H1 (cell line): ENCODE measurements at regions not wholly inside any gene's neighbourhood (a gene's known extent, or its start where the extent isn't known, plus 50 kb on each side); places are given as distances from the start of the nearest gene placed in this dataset.

Experiments used
- CTCF ChIA-PET: fragments of 300-600 bp; sonication (Branson Sonifier 250); formaldehyde crosslinking; loops from one replicate; lab custom pipeline; 2021; ENCODE audit not compliant: partially characterized antibody; lab: Charles Lee
- POLR2A ChIA-PET: fragments of 300-600 bp; sonication (Branson Sonifier 250); formaldehyde crosslinking; loops from one replicate; lab custom pipeline; 2021; ENCODE audit warnings: inconsistent platforms; ENCODE audit not compliant: partially characterized antibody; lab: Charles Lee
- DNase-seq, 2 experiments: peaks; one replicate each; pipeline versions ENCODE4 v3.0.0 to v3.0.0-alpha.2; 2010 to 2022; ENCODE audit warnings: low spot score in 2 of 2, low read depth in 1 of 2, mixed read lengths in 1 of 2
- FAIRE-seq: peaks from 2 replicates; lab custom pipeline; 2011; peaks lifted over from hg19 to GRCh38; lab: Jason Lieb, UNC
- H2AFZ ChIP-seq: 2 replicates; pipeline ENCODE4 v1.8.1; 2012; ENCODE audit warnings: low read length, inconsistent platforms
- H2AK5ac ChIP-seq: 2 replicates; pipeline ENCODE4 v1.6.1; 2013; ENCODE audit warnings: low read depth, low read length
- H2BK120ac ChIP-seq: replicated peaks from 2 replicates; pipeline ENCODE3; 2013; ENCODE audit warnings: low read depth, low read length, inconsistent platforms
- H2BK12ac ChIP-seq: 2 replicates; pipeline ENCODE4 v1.6.1; 2013; ENCODE audit warnings: low read depth, low read length
- H2BK15ac ChIP-seq: 2 replicates; pipeline ENCODE4 v1.6.1; 2013; ENCODE audit warnings: low read length
- H2BK20ac ChIP-seq: 2 replicates; pipeline ENCODE4 v1.6.1; 2013; ENCODE audit warnings: low read length
- H2BK5ac ChIP-seq: 2 replicates; pipeline ENCODE4 v1.6.1; 2013; ENCODE audit warnings: low read depth, low read length
- H3K14ac ChIP-seq: 2 replicates; pipeline ENCODE4 v1.6.1; 2013; ENCODE audit warnings: inconsistent platforms; ENCODE audit not compliant: insufficient read length
- H3K18ac ChIP-seq: 2 replicates; pipeline ENCODE4 v1.6.1; 2013; ENCODE audit warnings: low read length; ENCODE audit errors: extremely low read depth
- H3K23ac ChIP-seq: 2 replicates; pipeline ENCODE4 v1.6.1; 2013; ENCODE audit warnings: inconsistent platforms; ENCODE audit not compliant: insufficient read length
- H3K23me2 ChIP-seq: 2 replicates; pipeline ENCODE4 v1.6.1; 2013; ENCODE audit warnings: low read depth, low read length
- H3K27ac ChIP-seq: 2 replicates; pipeline ENCODE4 v1.6.1; 2011; ENCODE audit warnings: low read depth, low read length, inconsistent platforms
- H3K27me3 ChIP-seq, 4 experiments: replicated peaks in 1 of 4; 1 replicate in 1 of 4; 2 replicates in 3 of 4; pipeline versions ENCODE4 v1.6.1 to v1.8.1; 2011 to 2013; ENCODE audit warnings: low read length in 3 of 4, mild to moderate bottlenecking in 3 of 4, inconsistent platforms in 2 of 4, mixed read lengths in 2 of 4, moderate library complexity in 1 of 4; ENCODE audit not compliant: control insufficient read depth in 3 of 4, insufficient read depth in 3 of 4; ENCODE audit errors: extremely low read depth in 1 of 4
- H3K36me3 ChIP-seq, 4 experiments: 2 replicates each; pipeline versions ENCODE4 v1.6.1 to v1.8.1; 2011 to 2013; ENCODE audit warnings: mild to moderate bottlenecking in 4 of 4, low read length in 3 of 4, moderate library complexity in 2 of 4, control low read depth in 1 of 4, inconsistent platforms in 1 of 4; ENCODE audit not compliant: insufficient read depth in 4 of 4, control insufficient read depth in 2 of 4
- H3K4ac ChIP-seq: replicated peaks from 2 replicates; pipeline ENCODE3; 2013; ENCODE audit warnings: low read length, low read depth, mixed read lengths, inconsistent platforms; ENCODE audit not compliant: insufficient read length
- H3K4me1 ChIP-seq, 4 experiments: replicated peaks in 1 of 4; 1 replicate in 1 of 4; 2 replicates in 3 of 4; pipeline versions ENCODE4 v1.6.1 to v1.8.1; 2011 to 2013; ENCODE audit warnings: low read length in 3 of 4, inconsistent platforms in 2 of 4, mixed read lengths in 1 of 4; ENCODE audit not compliant: insufficient read depth in 4 of 4, control insufficient read depth in 3 of 4
- H3K4me2 ChIP-seq, 2 experiments: 2 replicates each; pipeline versions ENCODE4 v1.6.1 to v1.8.1; 2011 to 2013; ENCODE audit warnings: low read depth in 2 of 2, low read length in 2 of 2, control low read depth in 1 of 2, inconsistent platforms in 1 of 2, mild to moderate bottlenecking in 1 of 2; ENCODE audit not compliant: insufficient read depth in 1 of 2
- H3K4me3 ChIP-seq, 4 experiments: fragments of 200-600, 300-600 bp in 1 of 4; sonication (generic), shearing (Covaris generic), sonication (Bioruptor Twin) in 1 of 4; 2 replicates each; pipeline versions ENCODE4 v1.5.1 to v1.8.1; 2011 to 2016; ENCODE audit warnings: low read length in 4 of 4, low read depth in 3 of 4, control low read depth in 2 of 4, inconsistent platforms in 2 of 4, mild to moderate bottlenecking in 2 of 4, mixed read lengths in 1 of 4, moderate library complexity in 1 of 4; ENCODE audit not compliant: insufficient read depth in 2 of 4; ENCODE audit errors: extremely low read depth in 1 of 4
- H3K56ac ChIP-seq: replicated peaks from 2 replicates; pipeline ENCODE3; 2013; ENCODE audit warnings: low read depth, mild to moderate bottlenecking, mixed read lengths, low read length, inconsistent platforms; ENCODE audit not compliant: insufficient read length
- H3K79me1 ChIP-seq: 2 replicates; pipeline ENCODE4 v1.6.1; 2013; ENCODE audit warnings: low read depth, low read length, control low read depth
- H3K79me2 ChIP-seq, 2 experiments: 2 replicates each; pipeline versions ENCODE4 v1.6.1 to v1.8.1; 2012 to 2013; ENCODE audit warnings: low read length in 2 of 2, mild to moderate bottlenecking in 2 of 2, inconsistent platforms in 1 of 2; ENCODE audit not compliant: insufficient read depth in 2 of 2, control insufficient read depth in 1 of 2
- H3K9ac ChIP-seq, 4 experiments: replicated peaks in 1 of 4; 1 replicate in 1 of 4; 2 replicates in 3 of 4; pipeline versions ENCODE4 v1.6.1 to v1.8.1; 2011 to 2013; ENCODE audit warnings: low read depth in 3 of 4, low read length in 3 of 4, control low read depth in 2 of 4, mild to moderate bottlenecking in 2 of 4, moderate library complexity in 2 of 4, inconsistent platforms in 1 of 4; ENCODE audit errors: extremely low read depth in 1 of 4
- H3K9me3 ChIP-seq, 2 experiments: 2 replicates each; pipeline versions ENCODE4 v1.6.1 to v1.8.1; 2012 to 2013; ENCODE audit warnings: mild to moderate bottlenecking in 2 of 2, moderate library complexity in 2 of 2, control low read depth in 1 of 2, inconsistent platforms in 1 of 2, low read depth in 1 of 2, low read length in 1 of 2, mixed read lengths in 1 of 2; ENCODE audit not compliant: insufficient read depth in 2 of 2
- H4K20me1 ChIP-seq, 2 experiments: replicated peaks in 1 of 2; 2 replicates each; pipeline versions ENCODE3 to v1.8.1; 2011 to 2013; ENCODE audit warnings: inconsistent platforms in 2 of 2, low read length in 2 of 2, mild to moderate bottlenecking in 1 of 2; ENCODE audit not compliant: insufficient read depth in 2 of 2, control insufficient read depth in 1 of 2
- H4K5ac ChIP-seq: 2 replicates; pipeline ENCODE4 v1.6.1; 2013; ENCODE audit warnings: low read length, low read depth, mixed read lengths, inconsistent platforms; ENCODE audit not compliant: insufficient read length
- H4K8ac ChIP-seq: 2 replicates; pipeline ENCODE4 v1.8.0; 2013; ENCODE audit warnings: mild to moderate bottlenecking, moderate library complexity, low read length, inconsistent platforms; ENCODE audit not compliant: insufficient read depth; ENCODE audit errors: extremely low read depth
- H4K91ac ChIP-seq: replicated peaks from 2 replicates; pipeline ENCODE3; 2013; ENCODE audit warnings: low read length, mixed read lengths, inconsistent platforms; ENCODE audit not compliant: insufficient read length
- CTBP2 ChIP-seq: IDR thresholded peaks from 2 replicates; pipeline ENCODE4 v1.7.0; 2011; ENCODE audit warnings: borderline replicate concordance, mild to moderate bottlenecking, moderate library complexity, mixed read lengths, low read length; ENCODE audit not compliant: insufficient read depth, insufficient read length
- JUN ChIP-seq: IDR thresholded peaks from 2 replicates; pipeline ENCODE4 v1.6.1; 2011; ENCODE audit warnings: low read depth, mild to moderate bottlenecking, improper control_type of control experiment, low read length
- KDM5A ChIP-seq: fragments of 200-600 bp; IDR thresholded peaks from 2 replicates; pipeline ENCODE4 v1.7.1; 2012; ENCODE audit warnings: mild to moderate bottlenecking, low read length, inconsistent platforms, mixed read lengths
- NANOG ChIP-seq: IDR thresholded peaks from 2 replicates; pipeline ENCODE4 v1.6.1; 2011; ENCODE audit warnings: low read length, low read depth, mild to moderate bottlenecking, inconsistent platforms; ENCODE audit not compliant: insufficient read depth, poor library complexity, severe bottlenecking
- RAD21 ChIP-seq, 2 experiments: IDR thresholded peaks in 1 of 2; conservative IDR thresholded peaks in 1 of 2; 2 replicates each; pipeline ENCODE4 v1.6.1; 2011; ENCODE audit warnings: low read depth in 2 of 2, low read length in 2 of 2, improper control_type of control experiment in 1 of 2, inconsistent platforms in 1 of 2, mild to moderate bottlenecking in 1 of 2, moderate library complexity in 1 of 2
- YY1 ChIP-seq: IDR thresholded peaks from 2 replicates; pipeline ENCODE4 v1.6.1; 2011; ENCODE audit warnings: low read depth, mild to moderate bottlenecking, low read length
- ZNF274 ChIP-seq: IDR thresholded peaks from 2 replicates; pipeline ENCODE4 v1.7.0; 2012; ENCODE audit warnings: low read length, borderline replicate concordance; ENCODE audit errors: extremely low read depth
- WGBS, 2 experiments: shearing (Covaris generic) in 1 of 2; methylation state at CpG; one replicate each; pipeline versions ENCODE4 v1.1.6 to v1.1.7; 2013 to 2015; ENCODE audit warnings: low lambda C conversion rate in 2 of 2, mixed read lengths in 2 of 2, inconsistent platforms in 1 of 2, low coverage in 1 of 2, missing lambda C conversion rate in 1 of 2; ENCODE audit not compliant: insufficient replicate concordance in 2 of 2, insufficient coverage in 1 of 2, insufficient read length in 1 of 2; ENCODE audit errors: extremely low coverage in 1 of 2, missing lambda C conversion rate in 1 of 2; 5-methylcytosine and 5-hydroxymethylcytosine counted together

GRCh38 chr5:103780794-103781193, 218.2 kb upstream of the NUDT12 start:
- 98% methylated on average over 2 of the region's 2 CpGs; no CpG with 5 or more reads in 1 of the 2 experiments for WGBS, 2 experiments
- Histone ChIP-seq H2BK15ac (no peak overlapping the region), H3K79me1 (no peaks in the 10 kb centered on the region), H4K91ac (no peak overlapping the region), H3K4ac (no peak overlapping the region), H3K18ac (no peak overlapping the region), H3K23ac (no peak overlapping the region), H2BK120ac (no peak overlapping the region), H3K79me2 (no peaks in the 10 kb centered on the region), H4K8ac (no peak overlapping the region), H3K9me3 (peaks cover 0 to 3% of the 10 kb centered on the region in 2 experiments; a peak in 1 of 4 replicates), H3K4me1 (no peaks in the 10 kb centered on the region), H4K5ac (no peak overlapping the region), H3K36me3 (no peaks in the 10 kb centered on the region), H3K4me3 (no peak overlapping the region), H4K20me1 (no peaks in the 10 kb centered on the region), H2BK20ac (no peak overlapping the region), H2BK12ac (no peak overlapping the region), H2AFZ (no peak overlapping the region), H3K56ac (no peak overlapping the region), H3K27ac (no peak overlapping the region), H3K23me2 (no peaks in the 10 kb centered on the region), H2BK5ac (no peak overlapping the region), H2AK5ac (no peak overlapping the region), H3K9ac (no peak overlapping the region), H3K14ac (no peak overlapping the region), H3K4me2 (no peak overlapping the region)
- ChIA-PET CTCF (interaction anchor here (0.8 to 1.6 kb wide), 4 partner anchors 9 to 399 kb away, joined by 3 to 4 read pairs (median 3); no protein-coding TSS in a partner anchor), POLR2A (no interaction called here)
- DNase-seq (no peak), FAIRE-seq (no peak)
- TF ChIP-seq RAD21 (IDR thresholded peaks at IDR 0.05 in 1 of 2, conservative IDR thresholded peaks at IDR 0.05 in 1 of 2; ENCODE audit: low read depth in 2 of 2, low read length in 2 of 2) (no peak), KDM5A (no peak), CTBP2 (no peak), JUN (no peak), ZNF274 (no peak), YY1 (no peak), NANOG (no peak)
- TF ChIP-seq, all 59 proteins: peak for 0
- H3K27me3 ChIP-seq: no peaks in the 10 kb centered on the region
